Kidney (tissue), 13 donors: ENCODE measurements at regions not wholly inside any gene's neighbourhood (a gene's known extent, or its start where the extent isn't known, plus 50 kb on each side); places are given as distances from the start of the nearest gene placed in this dataset.

Experiments used
- DNase-seq, 5 donors: peaks; one replicate each; pipeline ENCODE4 v3.0.0-alpha.2; 2013 to 2020
- FAIRE-seq: peaks from 2 replicates; lab custom pipeline; 2012; peaks lifted over from hg19 to GRCh38; lab: Jason Lieb, UNC
- H3K27ac ChIP-seq, 2 donors: one replicate each; pipeline ENCODE4 v1.7.0; 2013; ENCODE audit warnings: low read depth in 2 of 2, low read length in 2 of 2, inconsistent platforms in 1 of 2
- H3K27me3 ChIP-seq: one replicate; pipeline ENCODE4 v1.7.1; 2013; ENCODE audit warnings: low read length, inconsistent platforms; ENCODE audit not compliant: control insufficient read depth, insufficient read depth
- H3K36me3 ChIP-seq, 3 donors: one replicate each; pipeline versions ENCODE4 v1.7.0 to v1.7.1; 2013; ENCODE audit warnings: low read length in 3 of 3, control low read depth in 1 of 3, inconsistent platforms in 1 of 3; ENCODE audit not compliant: insufficient read depth in 3 of 3, control insufficient read depth in 2 of 3
- H3K4me1 ChIP-seq, 3 donors: one replicate each; pipeline versions ENCODE4 v1.7.0 to v1.7.1; 2013; ENCODE audit warnings: low read length in 3 of 3, inconsistent platforms in 1 of 3, low read depth in 1 of 3; ENCODE audit not compliant: control insufficient read depth in 2 of 3, insufficient read depth in 2 of 3
- H3K4me3 ChIP-seq, 3 donors: one replicate each; pipeline versions ENCODE4 v1.7.0 to v1.8.1; 2013; ENCODE audit warnings: low read length in 3 of 3, control low read depth in 1 of 3, inconsistent platforms in 1 of 3
- H3K9ac ChIP-seq, 3 donors: one replicate each; pipeline versions ENCODE4 v1.7.0 to v1.7.1; 2013; ENCODE audit warnings: low read length in 3 of 3, control low read depth in 1 of 3, inconsistent platforms in 1 of 3
- H3K9me3 ChIP-seq, 3 donors: one replicate each; pipeline versions ENCODE4 v1.7.0 to v1.7.1; 2013; ENCODE audit warnings: low read length in 3 of 3, control low read depth in 1 of 3, inconsistent platforms in 1 of 3; ENCODE audit not compliant: control insufficient read depth in 2 of 3, insufficient read depth in 1 of 3
- intact Hi-C: fragments of 100-400 bp; cut with DNase I; formaldehyde crosslinking; loops from one replicate; pipeline ENCODE4 v1.11.1; 2022
- TF ChIP-seq, protein P1 (sequence below): IDR thresholded peaks from 3 replicates; pipeline ENCODE4 v1.5.1; 2012; ENCODE audit warnings: mild to moderate bottlenecking, moderate library complexity, borderline replicate concordance; ENCODE audit not compliant: insufficient read depth; ENCODE audit errors: extremely low read depth
- donor health status: control.
- donor health status: control.
- donor health status: control.
- donor health status: control.
- donor health status: control.
- donor health status: DM: yes; HTN: yes; CAD: no.
- donor health status: Normal renal cell carcinoma (clear cell type).

DNA sequence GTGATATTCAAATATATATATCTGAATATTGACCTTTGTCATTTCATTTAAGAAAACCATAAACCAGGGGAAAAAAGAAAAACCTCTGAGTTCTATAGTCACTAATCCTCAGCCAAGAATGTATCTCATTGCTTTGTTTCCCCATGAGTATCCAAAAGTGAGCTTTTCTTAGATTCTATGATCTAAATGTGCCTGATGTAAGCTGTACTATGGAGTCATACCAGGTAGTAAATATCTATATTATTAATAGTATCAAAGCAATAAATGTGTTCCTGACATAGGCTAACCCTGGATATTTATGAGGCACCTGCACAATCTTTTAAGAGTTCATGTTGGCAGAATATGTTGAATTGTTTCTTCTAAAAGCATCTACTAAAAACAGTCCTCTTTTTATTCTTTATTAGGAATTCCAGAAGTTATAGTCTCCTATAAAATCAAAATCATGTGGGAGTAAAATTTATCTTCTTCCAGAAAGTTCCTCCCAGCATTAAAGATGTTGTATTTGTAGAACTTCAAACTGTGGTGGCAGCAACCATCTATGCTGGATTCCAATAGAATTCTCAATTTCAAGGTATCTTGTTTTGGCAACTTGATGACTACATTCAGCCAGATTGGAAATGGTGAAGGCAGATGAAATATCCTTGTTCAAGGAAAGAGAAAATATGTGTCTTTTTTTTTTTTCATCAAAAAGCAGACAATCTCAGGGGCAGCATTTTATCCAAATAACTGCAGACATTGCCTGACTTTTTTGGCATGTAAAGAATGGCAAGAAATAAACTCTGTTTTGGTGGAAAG lies 139.7 kb upstream of the RASSF8 start:
- Histone ChIP-seq H3K27me3 (no peaks in the 10 kb centered on the region), H3K27ac (no peak overlapping the region), H3K4me3 (no peak overlapping the region), H3K9me3 (no peaks in the 10 kb centered on the region), H3K9ac (no peak overlapping the region), H3K36me3 (no peaks in the 10 kb centered on the region), H3K4me1 (no peaks in the 10 kb centered on the region)
- DNase-seq: no peak
- TF ChIP-seq, protein P1, sequence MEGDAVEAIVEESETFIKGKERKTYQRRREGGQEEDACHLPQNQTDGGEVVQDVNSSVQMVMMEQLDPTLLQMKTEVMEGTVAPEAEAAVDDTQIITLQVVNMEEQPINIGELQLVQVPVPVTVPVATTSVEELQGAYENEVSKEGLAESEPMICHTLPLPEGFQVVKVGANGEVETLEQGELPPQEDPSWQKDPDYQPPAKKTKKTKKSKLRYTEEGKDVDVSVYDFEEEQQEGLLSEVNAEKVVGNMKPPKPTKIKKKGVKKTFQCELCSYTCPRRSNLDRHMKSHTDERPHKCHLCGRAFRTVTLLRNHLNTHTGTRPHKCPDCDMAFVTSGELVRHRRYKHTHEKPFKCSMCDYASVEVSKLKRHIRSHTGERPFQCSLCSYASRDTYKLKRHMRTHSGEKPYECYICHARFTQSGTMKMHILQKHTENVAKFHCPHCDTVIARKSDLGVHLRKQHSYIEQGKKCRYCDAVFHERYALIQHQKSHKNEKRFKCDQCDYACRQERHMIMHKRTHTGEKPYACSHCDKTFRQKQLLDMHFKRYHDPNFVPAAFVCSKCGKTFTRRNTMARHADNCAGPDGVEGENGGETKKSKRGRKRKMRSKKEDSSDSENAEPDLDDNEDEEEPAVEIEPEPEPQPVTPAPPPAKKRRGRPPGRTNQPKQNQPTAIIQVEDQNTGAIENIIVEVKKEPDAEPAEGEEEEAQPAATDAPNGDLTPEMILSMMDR: no peak
- FAIRE-seq: no peak
- intact Hi-C loops: no loop called here

DNA sequence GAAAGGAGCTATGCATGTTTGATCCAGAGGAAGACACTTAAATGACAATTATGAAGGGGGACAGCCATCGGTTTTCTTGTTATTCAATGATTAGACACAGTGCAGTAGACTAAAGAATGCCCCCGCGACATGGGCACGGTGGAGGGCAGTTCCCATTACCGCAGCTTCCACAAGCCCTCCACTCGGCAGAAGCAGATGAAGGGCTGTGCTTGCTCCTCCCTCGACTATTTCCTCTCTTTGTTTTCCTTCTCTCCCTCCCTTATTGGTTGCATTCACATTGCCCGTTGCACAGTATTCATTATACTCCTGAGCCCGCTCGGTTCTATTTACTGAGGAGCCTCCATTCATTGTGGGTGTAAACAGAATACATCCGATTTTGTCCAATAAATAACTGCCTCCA lies 138.8 kb upstream of the RASSF8 start:
- H3K4me1 ChIP-seq: no peaks in the 10 kb centered on the region
- no peaks in the 10 kb centered on the region for H3K36me3 ChIP-seq
- no peaks in the 10 kb centered on the region for H3K9me3 ChIP-seq
- H3K27me3 ChIP-seq: no peaks in the 10 kb centered on the region
- H3K9ac ChIP-seq: no peak overlapping the region
- DNase-seq: no peak
- H3K4me3 ChIP-seq: no peak overlapping the region
- no peak overlapping the region for H3K27ac ChIP-seq
- FAIRE-seq: no peak
- TF ChIP-seq, protein P1: no peak
- intact Hi-C loops: no loop called here

DNA sequence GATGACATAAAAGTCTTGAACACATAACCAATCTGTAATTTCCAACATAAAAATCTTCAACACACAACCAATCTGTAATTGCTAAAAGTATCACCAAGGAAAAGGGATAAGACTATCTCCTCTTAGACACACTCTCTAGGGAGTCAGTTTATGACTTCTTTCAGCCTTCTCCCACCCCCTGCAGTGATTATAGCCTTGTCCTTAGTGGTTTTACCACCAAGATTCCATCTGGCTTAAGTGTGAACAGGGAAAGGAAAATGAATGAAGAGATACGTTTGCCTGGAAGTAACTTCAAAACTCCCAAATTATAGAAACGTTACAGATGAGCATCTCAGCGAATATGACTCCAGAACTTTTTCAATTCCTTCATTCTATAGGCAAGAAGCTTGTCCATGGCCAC lies 136.2 kb upstream of the RASSF8 start:
- Histone ChIP-seq H3K27ac (no peak overlapping the region), H3K4me3 (no peak overlapping the region), H3K36me3 (no peaks in the 10 kb centered on the region), H3K27me3 (no peaks in the 10 kb centered on the region), H3K4me1 (no peaks in the 10 kb centered on the region), H3K9ac (no peak overlapping the region), H3K9me3 (no peaks in the 10 kb centered on the region)
- TF ChIP-seq, protein P1: no peak
- intact Hi-C loops: no loop called here
- DNase-seq: no peak
- no peak for FAIRE-seq

DNA sequence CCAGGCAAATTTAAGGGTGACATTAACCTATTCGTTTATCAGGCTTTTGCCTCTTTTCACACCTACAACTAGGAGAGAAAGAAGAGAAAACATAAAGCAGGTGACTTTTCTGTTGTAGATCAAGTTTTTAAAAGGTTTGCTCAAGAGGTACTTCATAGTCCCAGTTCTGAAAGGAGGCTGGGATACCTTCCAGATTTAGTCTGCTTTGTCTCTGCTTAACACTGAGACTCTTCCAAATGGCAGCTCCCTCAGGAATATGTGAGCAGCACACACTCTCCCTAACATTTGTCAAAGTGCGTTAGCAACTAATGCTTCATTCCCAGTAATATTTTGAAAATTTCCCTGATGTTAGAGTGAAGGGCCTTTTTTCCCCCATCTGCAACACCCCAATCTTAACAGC lies 133.7 kb upstream of the RASSF8 start:
- no peaks in the 10 kb centered on the region for H3K9me3 ChIP-seq
- TF ChIP-seq, protein P1: no peak
- DNase-seq (no peak), FAIRE-seq (no peak)
- intact Hi-C loops: no loop called here
- no peaks in the 10 kb centered on the region for H3K27me3 ChIP-seq
- H3K4me1 ChIP-seq: no peaks in the 10 kb centered on the region
- no peaks in the 10 kb centered on the region for H3K36me3 ChIP-seq
- H3K27ac ChIP-seq: no peak overlapping the region
- no peak overlapping the region for H3K4me3 ChIP-seq
- no peak overlapping the region for H3K9ac ChIP-seq
